SIG-M5 treated with dmso at 0.1 percent for 504 hours (cell line): ENCODE measurements at regions not wholly inside any gene's neighbourhood (a gene's known extent, or its start where the extent isn't known, plus 50 kb on each side); places are given as distances from the start of the nearest gene placed in this dataset.
"Not testable (repeated sequence)": the region's sequence is repeated elsewhere in the genome, so short reads cannot be mapped to it uniquely, and the experiment has no call there.

Experiments used
- DNase-seq: peaks from one replicate; lab custom pipeline; 2025; ENCODE audit not compliant: unreplicated experiment; lab: John Stamatoyannopoulos, UW

DNA sequence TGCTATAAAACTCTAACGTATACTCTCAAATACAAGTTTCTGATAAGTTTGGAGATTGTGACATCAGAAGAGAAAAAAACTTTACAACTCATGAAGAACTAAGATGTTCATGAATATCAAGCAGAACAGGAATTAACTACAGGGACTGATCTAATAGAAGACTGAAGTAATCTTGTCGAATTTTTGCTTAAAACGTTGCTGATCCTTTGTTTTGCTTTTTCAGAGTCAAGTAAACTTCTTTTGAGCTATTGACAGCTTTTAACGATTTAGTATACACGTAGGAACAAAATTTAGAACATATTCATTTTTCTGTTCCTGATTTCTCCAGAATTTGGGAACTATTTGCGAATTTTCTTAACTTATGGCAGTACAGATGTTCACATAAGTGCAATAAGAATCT, 610.2 kb downstream of the SI start:
- no peak for DNase-seq

DNA sequence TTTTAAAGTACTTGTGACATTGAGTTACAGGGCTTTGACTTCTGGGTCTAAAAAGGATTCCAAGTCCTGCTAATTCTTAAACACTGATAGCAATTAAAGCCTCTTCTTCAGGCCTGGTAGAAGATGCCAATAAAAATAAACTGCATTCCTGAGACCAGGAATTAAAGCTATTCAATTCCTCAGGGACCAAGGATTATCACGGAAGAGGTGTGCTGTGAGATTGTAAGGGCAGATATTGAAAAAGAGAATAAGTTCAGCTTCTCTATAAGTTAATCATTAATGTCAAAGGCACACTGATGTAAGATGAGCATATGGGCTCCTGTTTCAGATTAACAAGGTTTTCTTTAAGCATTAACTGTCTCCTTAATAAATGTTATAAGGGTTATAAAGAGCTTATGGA, 611.3 kb downstream of the SI start:
- DNase-seq = no peak

DNA sequence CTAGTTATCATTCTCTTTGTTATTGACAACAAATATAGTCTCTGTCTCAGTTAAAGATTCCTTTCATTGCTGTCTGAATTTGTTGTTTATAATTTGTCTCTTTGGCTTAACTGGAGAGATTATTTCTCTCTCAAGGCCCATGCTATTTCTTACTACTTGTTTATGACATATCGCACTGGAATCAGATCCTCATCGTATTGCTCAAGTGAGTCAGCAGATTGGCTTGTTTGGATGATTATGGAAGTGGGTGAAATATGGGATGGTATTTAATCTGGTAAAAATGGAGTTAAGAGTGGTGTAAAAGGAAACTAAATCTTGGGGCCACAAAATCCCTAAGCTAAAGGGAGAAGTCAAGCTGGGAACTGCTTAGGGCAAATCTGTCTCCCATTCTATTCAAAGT, 613.1 kb downstream of the SI start:
- DNase-seq = no peak

DNA sequence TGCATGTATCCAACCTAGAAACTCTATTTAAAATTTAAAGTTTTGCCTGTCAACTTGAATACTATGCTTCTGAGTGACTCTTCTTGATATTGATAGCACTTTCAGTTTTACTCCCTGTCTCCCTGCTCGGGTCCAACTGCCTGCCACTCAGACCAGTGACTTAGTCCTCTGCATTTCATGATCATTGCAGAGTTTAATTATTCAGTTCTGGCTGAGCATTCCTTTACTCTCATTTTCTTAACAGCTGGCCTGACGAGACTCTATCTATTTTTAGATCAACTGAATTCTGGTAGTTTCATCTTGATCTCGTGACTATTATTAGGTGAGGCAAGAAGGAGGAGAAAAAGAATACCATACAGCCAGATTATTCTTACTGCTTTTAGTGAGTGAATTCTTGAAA, 617.4 kb downstream of the SI start:
- no peak for DNase-seq

DNA sequence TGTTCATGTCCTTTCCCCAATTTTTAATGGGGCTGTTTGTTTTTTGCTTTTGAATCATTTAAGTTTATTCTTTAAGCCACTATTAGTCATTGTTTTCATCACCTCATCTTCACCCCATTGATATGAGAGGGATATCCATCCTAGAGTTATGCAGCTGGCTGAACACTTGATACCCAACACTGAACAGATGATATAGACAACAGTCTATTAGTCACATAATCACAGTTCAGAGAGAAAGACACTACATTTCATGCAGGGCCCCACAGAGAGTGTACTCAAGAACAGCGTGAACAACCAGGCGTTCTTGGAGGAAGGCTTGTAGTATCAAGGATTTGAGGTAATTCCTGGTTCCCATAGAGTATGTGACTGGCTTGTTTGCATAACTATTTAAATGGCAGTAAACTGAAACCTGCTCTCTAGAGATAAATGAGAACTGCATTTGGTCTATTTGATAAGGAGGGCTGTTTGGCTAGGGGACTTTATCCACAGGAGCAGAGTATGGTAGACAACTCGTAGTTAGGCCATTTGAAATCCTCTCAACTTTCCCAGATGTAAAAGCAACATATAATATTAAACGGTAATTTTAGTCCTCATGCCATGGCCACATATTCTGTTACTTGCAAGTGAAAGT, 618.7 kb downstream of the SI start:
- DNase-seq = no peak

DNA sequence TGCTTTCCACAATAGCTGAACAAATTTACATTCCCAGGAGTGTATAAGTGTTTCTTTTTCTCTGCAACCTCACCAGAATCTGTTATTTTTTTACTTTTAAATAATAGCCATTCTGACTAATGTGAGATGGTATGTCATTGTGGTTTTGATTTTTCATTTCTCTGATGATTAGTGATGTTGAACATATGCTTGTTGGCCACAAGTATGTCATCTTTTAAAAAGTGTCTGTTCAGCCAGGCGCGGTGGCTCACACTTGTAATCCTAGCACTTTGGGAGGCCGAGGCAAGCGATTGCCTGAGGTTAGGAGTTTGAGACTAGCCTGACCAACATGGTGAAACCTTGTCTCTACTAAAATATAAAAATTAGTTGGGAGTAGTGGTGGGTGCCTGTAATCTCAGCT, 619.3 kb downstream of the SI start:
- DNase-seq = no peak

DNA sequence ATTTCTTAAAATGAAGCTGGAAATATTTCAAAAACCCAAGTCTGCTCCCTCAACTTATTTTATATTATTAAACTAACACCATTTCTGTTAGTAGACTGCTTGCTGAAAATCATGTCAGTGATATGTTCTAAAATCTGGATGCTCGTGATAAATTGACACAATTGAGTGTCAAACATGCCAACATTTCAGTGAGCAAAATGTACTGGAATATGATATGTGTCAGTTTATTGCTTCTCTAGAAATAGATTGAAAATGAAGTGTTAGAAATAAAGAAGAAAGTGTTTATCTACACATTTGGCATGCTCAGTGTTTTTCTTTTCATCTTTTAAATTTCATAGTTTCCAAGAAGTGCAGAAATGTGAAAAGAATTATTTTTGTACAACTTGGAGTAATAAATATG, 624.6 kb downstream of the SI start:
- no peak for DNase-seq

DNA sequence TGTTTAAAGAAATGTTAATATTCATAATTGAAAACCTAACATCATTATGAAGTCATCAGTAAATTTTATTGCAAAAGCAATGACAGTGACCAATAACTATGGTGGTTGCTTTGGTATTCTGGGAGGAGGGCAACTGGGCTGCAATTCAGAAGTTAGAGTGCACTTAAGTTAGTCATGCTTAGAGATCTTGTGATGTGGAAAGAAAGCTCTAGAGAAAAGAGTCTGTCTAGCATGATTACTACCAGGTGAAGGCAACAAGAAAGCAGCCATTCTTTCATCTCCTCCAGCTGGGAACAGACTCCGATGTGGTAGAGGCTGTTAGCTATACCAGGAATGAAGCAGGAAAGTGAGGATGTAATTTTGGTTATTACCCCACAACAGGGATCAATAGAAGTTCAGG, 625.6 kb downstream of the SI start:
- DNase-seq = no peak

DNA sequence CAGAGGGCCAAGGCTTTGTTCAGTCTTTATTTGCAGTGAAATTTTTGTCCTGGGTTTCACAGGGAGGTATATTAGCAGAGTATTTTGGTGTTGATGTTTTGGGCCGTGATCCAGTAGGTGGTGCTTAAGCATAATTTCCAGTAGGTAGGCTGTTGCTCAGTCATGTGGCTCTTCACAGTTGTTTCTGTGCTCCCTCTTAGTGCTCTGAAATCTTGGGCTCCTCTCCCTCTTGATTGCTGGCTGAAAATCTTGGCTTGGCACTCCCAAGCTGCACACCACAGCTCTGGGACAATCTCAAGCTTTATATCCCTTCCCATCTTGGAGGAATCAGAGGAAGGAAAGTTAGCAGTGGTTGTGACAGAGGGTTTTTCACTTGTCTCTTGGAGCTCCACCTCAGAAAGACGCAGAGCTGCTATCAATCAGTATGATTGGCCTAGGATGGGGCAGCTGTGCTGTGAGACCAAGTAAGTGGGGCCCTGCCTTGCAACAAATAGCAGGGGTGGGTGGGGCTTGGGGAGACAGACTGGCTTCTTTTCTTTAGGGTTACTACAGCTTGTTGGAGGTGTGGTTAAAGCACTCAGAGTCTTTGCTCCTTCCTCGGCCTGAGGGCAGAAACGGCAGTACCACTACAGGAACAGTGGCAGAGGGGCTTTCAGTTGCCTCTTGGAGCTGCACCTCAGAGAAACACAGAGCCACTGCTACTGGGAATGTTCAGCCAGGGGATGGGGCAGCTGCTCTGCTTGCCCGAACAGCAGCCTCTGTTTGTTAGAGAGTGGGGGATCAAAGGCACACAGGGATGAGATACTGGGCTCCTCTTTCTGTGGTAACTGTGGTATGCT, 627.0 kb downstream of the SI start:
- no peak for DNase-seq

DNA sequence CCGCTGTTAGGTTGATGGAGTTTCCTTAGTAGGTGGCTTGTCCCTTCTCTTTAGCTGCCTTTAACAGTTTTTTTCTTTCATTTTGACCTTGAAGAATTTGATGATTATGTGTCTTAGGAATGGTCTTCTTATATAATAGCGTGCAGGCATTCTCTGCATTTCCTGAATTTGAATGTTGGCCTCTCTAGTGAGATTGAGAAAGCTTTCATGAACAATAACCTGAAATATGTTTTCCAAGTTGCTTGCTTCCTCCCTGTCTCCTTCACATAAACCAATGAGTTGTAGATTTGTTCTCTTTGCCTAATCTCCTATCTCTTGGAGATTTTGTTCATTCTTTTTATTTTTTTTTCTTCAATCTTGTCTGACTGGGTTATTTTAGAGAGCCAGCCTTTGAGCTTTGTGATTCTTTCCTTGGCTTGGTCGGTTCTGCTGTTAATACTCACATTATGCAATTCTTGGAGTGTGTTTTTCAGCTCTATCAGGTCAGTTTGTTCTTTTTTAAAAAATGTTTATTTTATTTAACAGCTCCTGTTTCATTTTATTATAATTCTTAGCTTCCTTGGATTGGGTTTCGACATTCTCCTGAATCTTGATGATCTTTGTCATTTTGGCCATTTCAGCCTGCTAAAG, 627.9 kb downstream of the SI start:
- DNase-seq = no peak

DNA sequence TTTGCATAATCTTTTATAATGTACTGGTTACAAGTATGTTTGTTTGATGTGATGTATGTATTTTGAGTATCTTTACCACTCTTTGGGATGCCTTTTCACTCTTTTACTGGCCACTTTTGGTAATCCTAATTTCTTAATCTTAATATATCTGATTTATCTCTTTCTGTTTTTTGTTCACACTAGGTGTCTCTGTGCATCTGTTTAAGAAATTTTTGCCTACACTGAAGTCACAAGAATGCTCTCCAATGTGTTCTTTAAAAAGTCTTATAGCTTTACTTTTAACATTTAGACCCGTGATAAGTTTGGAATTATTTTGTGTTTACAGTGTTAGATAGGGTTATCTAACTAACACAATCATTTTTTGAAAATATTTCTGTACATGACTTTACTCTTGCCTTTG, 659.1 kb downstream of the SI start:
- DNase-seq = no peak

DNA sequence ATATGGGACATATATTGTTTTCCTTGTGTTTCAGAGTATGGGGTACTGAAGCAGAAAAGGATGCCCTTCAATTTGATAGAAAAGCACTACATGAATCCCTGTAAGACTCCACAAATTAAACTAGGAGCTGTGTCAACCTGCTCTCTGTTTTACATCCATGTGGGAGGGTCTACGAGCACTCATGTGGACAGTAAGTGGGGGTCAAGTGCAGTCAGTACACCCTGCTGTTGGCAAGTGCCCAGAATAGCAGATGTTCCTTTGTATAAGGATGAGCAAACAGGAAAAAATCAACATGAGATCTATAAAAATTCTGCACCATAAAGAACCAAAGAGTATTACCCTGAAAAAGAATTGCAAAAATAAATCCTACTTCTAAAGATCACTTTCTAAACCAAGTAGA, 659.9 kb downstream of the SI start:
- DNase-seq = no peak

DNA sequence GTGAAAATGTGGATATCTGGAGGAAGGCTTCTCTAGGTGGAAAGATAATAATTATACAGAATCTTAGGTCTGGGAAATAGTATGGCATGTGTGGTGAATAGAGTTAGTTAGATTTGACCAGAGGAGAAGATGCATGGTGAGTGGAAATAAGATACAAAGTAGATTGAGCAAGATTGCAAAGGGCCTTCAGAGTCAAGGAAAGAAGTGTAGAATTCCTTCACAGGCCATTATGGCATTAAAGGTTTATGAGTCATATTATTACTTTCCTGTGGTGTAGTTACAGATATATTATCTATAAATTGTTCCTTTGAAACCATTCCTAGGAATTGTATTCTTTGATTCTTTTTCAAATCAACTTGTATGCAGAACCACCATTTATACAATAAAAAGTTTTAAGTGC, 660.3 kb downstream of the SI start:
- no peak for DNase-seq

DNA sequence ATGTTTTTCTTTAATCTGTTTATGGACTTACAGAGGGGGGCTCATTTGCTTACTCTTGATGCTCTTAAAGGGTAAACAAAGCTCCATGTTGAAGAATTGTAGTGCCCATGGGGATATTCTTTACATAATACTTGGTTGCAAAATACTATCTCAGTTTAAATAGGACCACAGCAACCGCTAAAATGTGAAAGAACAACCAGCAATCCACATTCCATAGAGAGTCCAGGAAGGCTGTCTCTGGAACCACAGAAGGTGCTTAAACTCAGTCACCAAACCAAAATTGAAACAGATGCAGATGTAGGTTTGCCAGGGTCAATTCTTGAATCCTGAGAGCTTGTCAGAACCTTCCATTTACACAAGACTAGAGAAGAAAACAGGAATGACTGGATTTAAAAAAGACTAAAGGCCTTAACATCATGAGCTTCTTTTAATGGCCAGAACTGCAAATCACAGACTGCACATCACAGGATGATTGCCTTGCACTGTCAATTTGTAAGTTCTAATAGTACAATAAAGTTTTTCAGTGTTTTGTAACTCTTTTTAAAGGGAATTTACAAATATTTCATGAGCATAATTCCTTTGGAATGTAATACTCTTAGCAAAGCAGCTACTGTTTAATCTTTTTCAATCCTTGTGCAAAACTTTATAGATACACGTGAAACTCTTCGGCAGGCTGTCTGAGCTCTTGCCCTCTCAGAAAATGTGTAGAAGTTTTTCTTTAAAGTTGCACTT, 661.6 kb downstream of the SI start:
- no peak for DNase-seq

DNA sequence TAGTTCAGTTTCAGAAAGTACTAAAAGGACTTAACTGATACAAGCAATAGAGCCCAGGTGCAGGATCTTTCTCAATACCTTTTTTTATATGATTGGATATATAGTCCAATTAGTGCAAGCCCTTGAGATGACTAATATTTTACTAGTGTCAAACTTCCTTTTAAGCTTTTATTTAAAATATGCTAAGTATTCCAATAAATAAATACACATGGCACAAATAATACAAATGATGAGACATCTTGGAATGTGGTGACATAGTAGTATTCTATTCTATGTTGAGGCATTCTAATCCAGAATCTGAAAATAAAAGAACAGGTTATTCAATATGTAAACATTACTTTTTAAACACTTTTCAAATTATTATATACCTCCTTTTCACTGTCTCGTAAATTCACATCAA, 670.0 kb downstream of the SI start:
- DNase-seq = no peak

DNA sequence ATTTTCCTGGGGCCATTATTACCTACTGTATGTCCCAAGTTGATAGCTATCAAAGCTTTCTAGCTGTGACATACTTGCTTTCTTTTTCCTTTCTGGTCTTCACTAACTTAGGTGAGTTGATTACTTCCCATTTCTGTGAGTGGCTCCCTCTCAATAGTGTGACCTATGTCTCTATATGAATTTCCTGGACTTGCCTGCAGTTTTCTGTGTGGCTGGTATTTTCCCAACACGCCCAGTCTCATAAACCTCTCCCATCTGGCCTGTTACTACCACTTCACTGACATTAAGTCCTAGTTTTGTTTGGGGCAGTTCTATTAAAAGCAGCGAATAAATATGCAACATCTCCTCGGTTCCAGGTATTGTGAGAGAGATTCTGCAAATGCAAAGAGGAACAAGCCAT, 671.2 kb downstream of the SI start:
- no peak for DNase-seq

DNA sequence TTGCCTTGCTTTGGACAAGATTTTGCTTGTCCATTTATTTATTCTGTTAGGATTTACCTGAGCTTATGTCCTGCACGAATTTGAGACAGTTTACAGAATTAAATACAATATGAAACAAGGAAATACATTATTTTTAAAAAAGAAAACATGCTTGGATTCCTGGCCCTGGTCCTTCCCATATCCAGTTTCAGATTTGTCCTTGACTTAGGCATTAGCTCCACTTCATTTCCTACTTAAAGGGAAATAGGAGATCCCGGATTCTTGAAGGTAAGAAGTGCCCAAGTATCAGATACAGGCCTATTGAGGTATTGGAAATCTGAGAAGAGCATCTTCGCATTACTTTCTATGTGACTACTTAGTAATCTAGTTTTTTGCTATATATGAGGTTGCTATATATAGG, 672.0 kb downstream of the SI start:
- DNase-seq = no peak

DNA sequence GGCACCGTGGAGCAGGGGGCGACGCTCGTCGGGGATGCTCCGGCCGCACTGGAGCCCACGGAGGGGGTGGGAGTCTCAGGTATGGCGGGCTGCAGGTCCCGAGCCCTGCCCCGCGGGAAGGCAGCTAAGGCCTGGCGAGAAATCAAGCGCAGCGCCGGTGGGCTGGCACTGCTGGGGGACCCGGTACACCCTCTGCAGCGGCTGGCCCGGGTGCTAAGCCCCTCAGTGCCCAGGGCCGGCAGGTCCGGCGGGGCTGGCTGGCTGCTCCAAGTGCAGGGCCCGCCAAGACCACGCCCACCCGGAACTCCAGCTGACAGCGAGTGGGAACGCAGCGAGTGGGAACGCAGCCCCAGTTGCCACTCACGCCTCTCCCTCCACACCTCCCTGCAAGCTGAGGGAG, 676.4 kb downstream of the SI start:
- no peak for DNase-seq

DNA sequence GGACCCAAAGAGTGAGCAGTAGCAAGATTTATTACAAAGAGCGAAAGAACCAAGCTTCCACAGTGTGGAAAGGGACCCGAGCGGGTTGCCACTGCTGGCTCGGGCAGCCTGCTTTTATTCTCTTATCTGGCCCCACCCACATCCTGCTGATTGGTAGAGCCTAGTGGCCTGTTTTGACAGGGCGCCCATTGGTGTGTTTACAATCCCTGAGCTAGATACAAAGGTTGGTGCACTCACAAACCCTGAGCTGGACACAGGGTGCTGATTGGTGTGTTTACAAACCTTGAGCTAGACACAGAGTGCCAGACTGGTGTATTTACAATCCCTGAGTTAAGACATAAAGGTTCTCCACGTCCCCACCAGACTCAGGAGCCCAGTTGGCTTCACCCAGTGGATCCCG, 676.9 kb downstream of the SI start:
- not testable (repeated sequence) for DNase-seq

DNA sequence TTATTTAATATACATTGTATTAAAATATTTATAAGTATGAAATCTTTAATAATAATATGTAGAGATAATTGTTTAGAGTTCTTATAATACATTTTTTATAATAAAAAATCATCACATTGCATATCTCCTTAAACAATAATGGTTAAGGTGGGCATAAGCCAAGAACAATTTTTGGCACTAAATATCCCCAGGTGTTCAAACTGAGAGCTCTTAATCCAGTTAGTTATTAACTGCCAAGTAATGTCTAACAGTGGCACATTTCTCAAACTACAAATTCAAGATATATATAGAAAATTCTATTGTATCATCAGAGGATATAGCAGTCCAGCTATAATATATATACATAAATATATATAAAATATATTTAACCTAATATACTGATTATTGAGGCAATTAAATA, 680.8 kb downstream of the SI start:
- no peak for DNase-seq

DNA sequence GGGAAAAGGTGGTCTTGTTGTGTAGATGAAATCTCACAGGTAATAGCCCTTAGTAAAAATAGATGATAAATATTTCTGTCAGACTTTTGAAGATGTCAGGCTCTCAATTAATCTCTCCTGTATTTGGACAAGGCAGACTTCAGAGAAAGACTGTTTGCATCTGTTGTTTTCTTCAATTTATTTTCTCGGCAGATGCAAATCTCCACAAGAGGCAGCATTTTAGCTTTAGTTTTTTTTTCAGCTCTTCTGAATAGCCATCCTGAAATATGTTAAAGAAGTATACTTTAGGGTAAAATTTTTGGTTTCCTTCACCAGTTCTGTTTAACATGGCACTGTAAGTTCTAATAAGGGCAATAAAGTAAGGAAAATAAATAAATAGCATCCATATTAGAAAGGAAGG, 685.1 kb downstream of the SI start:
- DNase-seq = no peak

DNA sequence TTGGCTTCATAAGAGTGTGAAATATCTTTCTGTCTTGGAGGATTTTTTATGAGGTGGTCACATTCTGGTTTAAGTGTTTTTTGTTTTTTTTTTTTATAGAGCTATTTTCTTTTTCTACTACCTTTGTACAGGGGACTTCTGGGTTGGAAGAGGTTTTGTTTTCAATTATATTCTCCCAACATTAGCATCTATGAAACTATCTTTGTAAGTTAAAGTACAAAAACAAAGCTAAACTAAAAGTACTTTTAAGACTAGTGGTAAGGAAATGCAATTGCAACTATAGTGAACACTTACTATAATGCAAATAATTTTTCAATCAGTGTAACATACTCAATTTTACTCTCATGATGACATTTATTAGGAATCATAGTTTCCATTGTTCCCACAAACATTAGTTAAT, 688.2 kb downstream of the SI start:
- no peak for DNase-seq
